ENCODE measurements at regions not wholly inside any gene's neighbourhood (a gene's known extent, or its start where the extent isn't known, plus 50 kb on each side); places are given as distances from the start of the nearest gene placed in this dataset.
"Not testable (repeated sequence)": the region's sequence is repeated elsewhere in the genome, so short reads cannot be mapped to it uniquely, and the experiment has no call there.

- no peak for ATAC-seq
These were observed 3031.0 kb upstream of the TEKT4 start for GRCh38 chr2:91839904-91840868.

GRCh38 chr2:91842264-91842663 is 3029.0 kb upstream of the TEKT4 start:
- not testable (repeated sequence) for ATAC-seq

- not testable (repeated sequence) for ATAC-seq
These were observed 3028.3 kb upstream of the TEKT4 start for GRCh38 chr2:91842913-91843312.

- not testable (repeated sequence) for ATAC-seq
These were observed 3027.3 kb upstream of the TEKT4 start for GRCh38 chr2:91843723-91844450.

- not testable (repeated sequence) for ATAC-seq
These were observed 3026.8 kb upstream of the TEKT4 start for GRCh38 chr2:91844451-91844825.

GRCh38 chr2:91846388-91846787 is 3024.8 kb upstream of the TEKT4 start:
- ATAC-seq, result not testable (repeated sequence)

- not testable (repeated sequence) for ATAC-seq
These were observed 3019.4 kb upstream of the TEKT4 start for GRCh38 chr2:91851689-91852420.

- not testable (repeated sequence) for ATAC-seq
These were observed 3014.3 kb upstream of the TEKT4 start for GRCh38 chr2:91856971-91857370.

GRCh38 chr2:91857711-91858110 is 3013.5 kb upstream of the TEKT4 start:
- not testable (repeated sequence) for ATAC-seq

- not testable (repeated sequence) for ATAC-seq
These were observed 2999.5 kb upstream of the TEKT4 start for GRCh38 chr2:91871716-91872115.

- ATAC-seq, result not testable (repeated sequence)
These were observed 2997.8 kb upstream of the TEKT4 start for GRCh38 chr2:91873416-91873815.

GRCh38 chr2:91877658-91878210 is 2993.5 kb upstream of the TEKT4 start:
- not testable (repeated sequence) for ATAC-seq

- not testable (repeated sequence) for ATAC-seq
These were observed 2976.1 kb upstream of the TEKT4 start for GRCh38 chr2:91895091-91895490.

GRCh38 chr2:91917602-91918001 is 2953.6 kb upstream of the TEKT4 start:
- ATAC-seq, result not testable (repeated sequence)

Data from esophagus mucosa (tissue), 1 donor.